Activated T-helper 2 cell treated with anti-CD3 and anti-CD28 coated beads, Interferon-gamma antibody, Interleukin-2, Interleukin-4, amounts not matched to agents 10 μg/mL and 5 μg/mL and 100 μg/mL, durations not matched to agents 14 hours and 24 hours and 36 hours (primary cell): ENCODE measurements at regions not wholly inside any gene's neighbourhood (a gene's known extent, or its start where the extent isn't known, plus 50 kb on each side); places are given as distances from the start of the nearest gene placed in this dataset.

ENCODE experiments used
- DNase-seq: peaks from one replicate; pipeline ENCODE4 v3.0.0; 2021; ENCODE audit warnings: low spot score
- H3K27ac Mint-ChIP-seq: one replicate; pipeline ENCODE4 v1.8.0; 2021; ENCODE audit warnings: mixed read lengths
- H3K27me3 Mint-ChIP-seq: one replicate; pipeline ENCODE4 v1.8.0; 2021; ENCODE audit warnings: low read depth, mixed read lengths
- H3K36me3 Mint-ChIP-seq: one replicate; pipeline ENCODE4 v1.8.0; 2021; ENCODE audit warnings: low read depth, mixed read lengths
- H3K4me1 Mint-ChIP-seq: one replicate; pipeline ENCODE4 v1.8.0; 2021; ENCODE audit warnings: low read depth, mixed read lengths
- H3K4me3 Mint-ChIP-seq: one replicate; pipeline ENCODE4 v1.8.0; 2021; ENCODE audit warnings: low read depth, mild to moderate bottlenecking, moderate library complexity, mixed read lengths
- H3K9me3 Mint-ChIP-seq: one replicate; pipeline ENCODE4 v1.8.0; 2021; ENCODE audit warnings: mixed read lengths
- intact Hi-C: fragments of 100-400 bp; cut with micrococcal nuclease; formaldehyde crosslinking; loops from one replicate; pipeline ENCODE4 v1.15.1; 2023

DNA sequence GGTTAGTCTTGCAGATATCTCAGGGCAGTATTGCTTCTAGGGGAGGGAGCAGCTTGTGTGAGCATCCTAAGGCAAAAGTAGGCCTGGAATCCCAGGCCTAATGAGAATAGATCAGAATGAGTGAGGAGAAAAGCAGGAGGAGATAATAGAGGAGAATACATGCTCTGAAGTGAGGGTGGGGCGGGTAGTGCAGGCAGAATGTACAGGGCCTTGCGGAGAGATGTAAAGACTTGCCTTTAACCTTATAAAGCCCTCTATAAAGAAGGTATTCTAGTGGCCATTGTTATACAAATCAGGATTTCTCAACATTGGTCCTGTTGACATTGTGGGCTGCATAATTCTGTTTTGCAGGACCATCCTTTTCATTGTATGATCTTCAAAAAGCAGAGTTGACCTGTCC, 855.3 kb downstream of the PCDH7 start:
- H3K27ac Mint-ChIP-seq, result no peak overlapping the region
- H3K27me3 Mint-ChIP-seq, result no peaks in the 10 kb centered on the region
- no peak overlapping the region for H3K4me3 Mint-ChIP-seq
- no peaks in the 10 kb centered on the region for H3K36me3 Mint-ChIP-seq
- H3K9me3 Mint-ChIP-seq, result peaks cover 31% of the 10 kb centered on the region
- no peak for DNase-seq
- intact Hi-C loops, result no loop called here
- H3K4me1 Mint-ChIP-seq, result no peaks in the 10 kb centered on the region

- no peaks in the 10 kb centered on the region for H3K36me3 Mint-ChIP-seq
- intact Hi-C loops, result no loop called here
- no peak overlapping the region for H3K4me3 Mint-ChIP-seq
- H3K27me3 Mint-ChIP-seq, result no peaks in the 10 kb centered on the region
- DNase-seq, result no peak
- no peak overlapping the region for H3K27ac Mint-ChIP-seq
- no peaks in the 10 kb centered on the region for H3K4me1 Mint-ChIP-seq
- H3K9me3 Mint-ChIP-seq, result peaks cover 12% of the 10 kb centered on the region
These were observed 860.7 kb downstream of the PCDH7 start for GRCh38 chr4:31580843-31581242.

GRCh38 chr4:31585503-31585902, 865.3 kb downstream of the PCDH7 start:
- H3K27ac Mint-ChIP-seq, result no peak overlapping the region
- no peaks in the 10 kb centered on the region for H3K36me3 Mint-ChIP-seq
- no peak overlapping the region for H3K4me3 Mint-ChIP-seq
- H3K4me1 Mint-ChIP-seq, result no peaks in the 10 kb centered on the region
- peaks cover 21% of the 10 kb centered on the region for H3K9me3 Mint-ChIP-seq
- intact Hi-C loops, result no loop called here
- DNase-seq, result no peak
- H3K27me3 Mint-ChIP-seq, result no peaks in the 10 kb centered on the region

DNA sequence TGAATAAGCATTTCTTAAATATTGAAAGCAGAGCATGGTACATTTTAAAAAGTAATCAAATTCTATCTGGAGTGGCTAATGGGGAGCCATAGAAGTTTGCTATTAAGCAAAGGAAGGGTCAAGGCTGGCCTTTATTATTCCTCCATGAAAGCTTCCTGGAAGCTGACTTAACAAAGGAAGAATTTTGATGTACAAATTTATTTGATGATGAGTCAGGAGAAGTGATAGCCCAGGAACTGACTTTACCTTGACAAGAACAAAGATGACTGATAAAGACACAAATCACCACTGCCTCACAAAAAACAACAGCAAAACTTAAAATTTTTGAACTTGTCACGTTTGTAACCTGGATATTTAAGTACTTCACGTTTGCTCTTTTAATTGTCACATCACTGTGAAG, 872.1 kb downstream of the PCDH7 start:
- Mint-ChIP-seq H3K4me3 (no peak overlapping the region), H3K36me3 (no peaks in the 10 kb centered on the region), H3K27me3 (no peaks in the 10 kb centered on the region), H3K4me1 (no peaks in the 10 kb centered on the region), H3K27ac (no peak overlapping the region), H3K9me3 (peaks cover 49% of the 10 kb centered on the region)
- intact Hi-C loops, result no loop called here
- DNase-seq, result no peak

- no peak overlapping the region for H3K27ac Mint-ChIP-seq
- H3K27me3 Mint-ChIP-seq, result no peaks in the 10 kb centered on the region
- no peak for DNase-seq
- H3K4me1 Mint-ChIP-seq, result no peaks in the 10 kb centered on the region
- H3K36me3 Mint-ChIP-seq, result no peaks in the 10 kb centered on the region
- peaks cover 50% of the 10 kb centered on the region for H3K9me3 Mint-ChIP-seq
- intact Hi-C loops, result no loop called here
- H3K4me3 Mint-ChIP-seq, result no peak overlapping the region
These were observed 875.3 kb downstream of the PCDH7 start for GRCh38 chr4:31595496-31595895.

- no peak overlapping the region for H3K4me3 Mint-ChIP-seq
- no peak for DNase-seq
These were observed 878.5 kb downstream of the PCDH7 start for GRCh38 chr4:31598639-31599038.

DNA sequence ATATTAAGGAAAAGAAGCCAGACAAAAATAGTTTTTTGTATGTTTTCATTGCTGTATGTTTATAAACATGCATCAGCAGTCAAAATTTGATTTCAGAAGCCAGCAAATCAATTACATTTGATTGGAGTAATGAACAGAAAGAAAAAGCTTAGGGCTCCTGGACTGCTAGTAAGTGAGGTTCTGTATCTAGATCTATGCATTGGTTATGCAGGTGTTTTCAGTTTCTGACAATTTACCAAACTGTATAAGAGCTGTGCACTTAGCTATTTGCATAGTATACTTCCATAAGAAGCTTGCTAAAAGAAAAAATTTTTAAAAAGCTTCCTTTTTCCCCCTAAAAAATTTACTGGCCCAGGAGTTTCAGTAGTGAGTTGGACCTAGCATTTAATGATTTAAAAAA, 881.6 kb downstream of the PCDH7 start:
- H3K9me3 Mint-ChIP-seq, result peaks cover 26% of the 10 kb centered on the region
- no peaks in the 10 kb centered on the region for H3K36me3 Mint-ChIP-seq
- DNase-seq, result no peak
- no peak overlapping the region for H3K4me3 Mint-ChIP-seq
- H3K27me3 Mint-ChIP-seq, result no peaks in the 10 kb centered on the region
- intact Hi-C loops, result no loop called here
- no peak overlapping the region for H3K27ac Mint-ChIP-seq
- no peaks in the 10 kb centered on the region for H3K4me1 Mint-ChIP-seq

More at GRCh38 chr4:31598639-31599038, 878.5 kb downstream of the PCDH7 start:
- Mint-ChIP-seq H3K4me1 (no peaks in the 10 kb centered on the region), H3K9me3 (peaks cover 32% of the 10 kb centered on the region), H3K36me3 (no peaks in the 10 kb centered on the region), H3K27ac (no peak overlapping the region), H3K27me3 (no peaks in the 10 kb centered on the region)
- intact Hi-C loops, result no loop called here

GRCh38 chr4:31613946-31614623, 893.9 kb downstream of the PCDH7 start:
- no peaks in the 10 kb centered on the region for H3K4me1 Mint-ChIP-seq
- intact Hi-C loops, result no loop called here
- DNase-seq, result no peak
- no peaks in the 10 kb centered on the region for H3K27me3 Mint-ChIP-seq
- peaks cover 17% of the 10 kb centered on the region for H3K9me3 Mint-ChIP-seq
- no peaks in the 10 kb centered on the region for H3K36me3 Mint-ChIP-seq
- no peak overlapping the region for H3K27ac Mint-ChIP-seq
- H3K4me3 Mint-ChIP-seq, result no peak overlapping the region

DNA sequence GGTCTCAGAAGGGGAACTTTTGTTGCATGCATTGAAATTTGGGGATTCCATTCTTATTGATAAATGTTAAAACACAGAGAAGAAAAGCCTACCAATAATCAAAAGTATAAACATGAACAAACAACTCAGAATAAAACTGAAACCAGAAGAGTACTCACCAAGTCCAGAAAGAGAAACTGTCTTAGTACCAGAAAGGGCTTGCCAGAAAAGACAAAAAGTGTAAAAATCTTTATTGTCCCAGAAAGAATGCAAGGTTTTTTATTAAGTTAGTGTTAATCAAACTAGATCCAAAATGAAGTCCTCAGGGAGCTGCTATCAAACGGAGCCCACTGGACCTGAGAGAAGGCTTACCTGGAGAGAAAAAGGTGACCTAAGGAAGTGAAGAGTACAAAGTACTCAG, 897.5 kb downstream of the PCDH7 start:
- Mint-ChIP-seq H3K27ac (no peak overlapping the region), H3K4me1 (no peaks in the 10 kb centered on the region), H3K27me3 (no peaks in the 10 kb centered on the region), H3K9me3 (peaks cover 14% of the 10 kb centered on the region), H3K4me3 (no peak overlapping the region), H3K36me3 (no peaks in the 10 kb centered on the region)
- no peak for DNase-seq
- intact Hi-C loops, result no loop called here

DNA sequence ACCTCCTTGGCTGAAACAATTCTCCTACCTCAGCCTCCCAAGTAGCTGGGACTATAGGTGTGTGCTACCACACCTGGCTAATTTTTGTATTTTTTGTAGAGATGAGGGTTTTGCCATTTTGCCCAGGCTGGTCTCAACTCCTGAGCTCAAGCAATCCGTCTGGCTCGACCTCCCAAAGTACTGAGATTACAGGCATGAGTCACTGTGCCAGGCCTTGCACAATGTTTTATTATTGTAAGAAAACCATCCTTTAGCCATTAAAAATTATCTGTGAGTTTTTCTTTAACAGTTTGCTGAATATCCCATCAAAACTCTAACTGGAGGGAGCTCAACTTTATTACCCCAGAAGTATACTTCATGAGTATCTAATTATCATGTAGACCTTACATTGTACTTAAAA, 900.3 kb downstream of the PCDH7 start:
- Mint-ChIP-seq H3K27ac (no peak overlapping the region), H3K27me3 (no peaks in the 10 kb centered on the region), H3K4me3 (no peak overlapping the region), H3K4me1 (no peaks in the 10 kb centered on the region), H3K36me3 (no peaks in the 10 kb centered on the region), H3K9me3 (peaks cover 16% of the 10 kb centered on the region)
- no peak for DNase-seq
- intact Hi-C loops, result no loop called here

DNA sequence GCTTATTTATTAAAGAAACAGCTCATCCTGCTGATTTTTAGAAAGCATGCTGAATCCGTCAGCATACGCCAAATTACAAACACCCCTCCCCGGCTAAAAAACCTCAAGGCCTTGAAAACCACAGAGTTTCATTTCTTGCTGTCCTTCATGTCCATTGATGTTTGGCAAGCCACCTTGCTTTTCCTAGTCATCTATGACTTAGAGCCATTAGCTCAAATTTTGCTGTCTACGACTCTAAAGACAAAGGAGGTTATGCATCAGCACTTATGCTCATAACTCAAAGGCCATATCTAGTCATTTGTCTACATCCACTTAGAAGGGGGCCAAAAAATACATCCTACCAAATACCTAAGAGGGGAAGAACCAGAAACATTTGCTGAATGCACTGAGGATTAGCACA, 925.1 kb downstream of the PCDH7 start:
- DNase-seq, result no peak
- no peak overlapping the region for H3K4me3 Mint-ChIP-seq
- H3K4me1 Mint-ChIP-seq, result no peaks in the 10 kb centered on the region
- no peak overlapping the region for H3K27ac Mint-ChIP-seq
- H3K36me3 Mint-ChIP-seq, result no peaks in the 10 kb centered on the region
- intact Hi-C loops, result no loop called here
- no peaks in the 10 kb centered on the region for H3K27me3 Mint-ChIP-seq
- peaks cover 30% of the 10 kb centered on the region for H3K9me3 Mint-ChIP-seq

DNA sequence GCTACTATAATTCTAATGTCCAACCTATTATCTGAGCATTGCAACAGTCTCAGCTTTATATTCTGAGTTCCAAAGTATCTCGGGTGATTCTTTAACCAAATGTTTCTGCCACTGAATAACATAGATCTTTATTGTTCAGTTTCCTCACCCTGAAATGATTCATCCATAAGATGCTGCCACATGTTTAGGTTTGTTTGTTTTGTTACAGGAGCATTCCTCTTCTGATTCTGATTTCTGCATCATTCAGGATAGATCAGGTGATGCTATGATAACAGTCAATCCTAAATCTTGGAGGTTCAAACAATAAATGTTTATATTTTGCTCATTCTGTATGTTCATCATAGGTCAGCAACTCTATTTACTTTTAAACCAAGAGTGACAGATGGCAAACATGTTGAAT, 927.6 kb downstream of the PCDH7 start:
- no peaks in the 10 kb centered on the region for H3K4me1 Mint-ChIP-seq
- H3K27ac Mint-ChIP-seq, result no peak overlapping the region
- H3K36me3 Mint-ChIP-seq, result no peaks in the 10 kb centered on the region
- no peak overlapping the region for H3K4me3 Mint-ChIP-seq
- no peaks in the 10 kb centered on the region for H3K27me3 Mint-ChIP-seq
- H3K9me3 Mint-ChIP-seq, result peaks cover 31% of the 10 kb centered on the region
- intact Hi-C loops, result no loop called here
- no peak for DNase-seq

DNA sequence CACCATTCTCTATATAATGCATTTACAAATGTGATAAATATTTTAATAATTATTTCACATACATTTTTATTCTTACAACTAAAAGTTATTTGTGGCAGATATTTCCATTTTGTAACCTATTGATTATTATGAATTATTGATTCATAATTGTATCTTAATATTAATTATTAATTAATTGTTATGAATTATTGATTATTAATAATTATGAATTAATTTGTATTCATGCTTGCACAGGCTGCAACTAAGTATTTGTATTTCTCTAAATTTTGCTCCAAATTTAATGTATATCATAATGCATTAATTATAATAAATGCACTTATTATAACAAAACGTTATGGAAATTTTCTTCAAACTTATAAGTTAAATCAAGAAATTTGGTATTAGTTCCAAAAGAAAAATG, 929.7 kb downstream of the PCDH7 start:
- Mint-ChIP-seq H3K4me1 (no peaks in the 10 kb centered on the region), H3K4me3 (no peak overlapping the region), H3K9me3 (peaks cover 28% of the 10 kb centered on the region), H3K27me3 (no peaks in the 10 kb centered on the region), H3K36me3 (no peaks in the 10 kb centered on the region), H3K27ac (no peak overlapping the region)
- intact Hi-C loops, result no loop called here
- no peak for DNase-seq

GRCh38 chr4:31651541-31651940, 931.4 kb downstream of the PCDH7 start:
- H3K27me3 Mint-ChIP-seq, result no peaks in the 10 kb centered on the region
- no peak overlapping the region for H3K4me3 Mint-ChIP-seq
- H3K9me3 Mint-ChIP-seq, result peaks cover 29% of the 10 kb centered on the region

More at GRCh38 chr4:31651541-31651940, 931.4 kb downstream of the PCDH7 start:
- intact Hi-C loops, result no loop called here
- Mint-ChIP-seq H3K36me3 (no peaks in the 10 kb centered on the region), H3K27ac (no peak overlapping the region), H3K4me1 (no peaks in the 10 kb centered on the region)
- no peak for DNase-seq
